Lower lobe of right lung (tissue), 2 donors: ENCODE measurements at regions not wholly inside any gene's neighbourhood (a gene's known extent, or its start where the extent isn't known, plus 50 kb on each side); places are given as distances from the start of the nearest gene placed in this dataset.

Experiments
- ATAC-seq, 2 donors: fragments of 200-7000 bp; cut with Tn5 transposase; one replicate each; pipeline ENCODE4 v1.9.1; 2020 to 2022; ENCODE audit warnings: mild to moderate bottlenecking in 2 of 2, moderate library complexity in 2 of 2
- DNase-seq: peaks from one replicate; pipeline ENCODE4 v3.0.0-alpha.2; 2020
- H3K27ac ChIP-seq: fragments of 200-600 bp; one replicate; pipeline ENCODE4 v1.8.0; 2022
- H3K27me3 ChIP-seq: fragments of 200-600 bp; one replicate; pipeline ENCODE4 v1.8.0; 2022; ENCODE audit warnings: low read depth
- H3K36me3 ChIP-seq: fragments of 200-600 bp; one replicate; pipeline ENCODE4 v1.8.0; 2022; ENCODE audit warnings: mild to moderate bottlenecking
- H3K4me1 ChIP-seq: fragments of 200-600 bp; one replicate; pipeline ENCODE4 v1.8.0; 2022
- H3K4me3 ChIP-seq: fragments of 200-600 bp; one replicate; pipeline ENCODE4 v1.8.0; 2022; ENCODE audit warnings: mild to moderate bottlenecking
- H3K9me3 ChIP-seq: fragments of 200-600 bp; one replicate; pipeline ENCODE4 v1.8.0; 2022
- CTCF ChIP-seq: fragments of 200-600 bp; IDR thresholded peaks from one replicate; pipeline ENCODE4 v1.8.0; 2022; ENCODE audit warnings: antibody characterized with exemption, mild to moderate bottlenecking
- intact Hi-C: fragments of 100-400 bp; cut with DNase I; formaldehyde crosslinking; loops from one replicate; pipeline ENCODE4 v1.11.0; 2022
- donor health status: DM: no; HTN: yes; CAD: no; lungs with severe emphysema.

DNA sequence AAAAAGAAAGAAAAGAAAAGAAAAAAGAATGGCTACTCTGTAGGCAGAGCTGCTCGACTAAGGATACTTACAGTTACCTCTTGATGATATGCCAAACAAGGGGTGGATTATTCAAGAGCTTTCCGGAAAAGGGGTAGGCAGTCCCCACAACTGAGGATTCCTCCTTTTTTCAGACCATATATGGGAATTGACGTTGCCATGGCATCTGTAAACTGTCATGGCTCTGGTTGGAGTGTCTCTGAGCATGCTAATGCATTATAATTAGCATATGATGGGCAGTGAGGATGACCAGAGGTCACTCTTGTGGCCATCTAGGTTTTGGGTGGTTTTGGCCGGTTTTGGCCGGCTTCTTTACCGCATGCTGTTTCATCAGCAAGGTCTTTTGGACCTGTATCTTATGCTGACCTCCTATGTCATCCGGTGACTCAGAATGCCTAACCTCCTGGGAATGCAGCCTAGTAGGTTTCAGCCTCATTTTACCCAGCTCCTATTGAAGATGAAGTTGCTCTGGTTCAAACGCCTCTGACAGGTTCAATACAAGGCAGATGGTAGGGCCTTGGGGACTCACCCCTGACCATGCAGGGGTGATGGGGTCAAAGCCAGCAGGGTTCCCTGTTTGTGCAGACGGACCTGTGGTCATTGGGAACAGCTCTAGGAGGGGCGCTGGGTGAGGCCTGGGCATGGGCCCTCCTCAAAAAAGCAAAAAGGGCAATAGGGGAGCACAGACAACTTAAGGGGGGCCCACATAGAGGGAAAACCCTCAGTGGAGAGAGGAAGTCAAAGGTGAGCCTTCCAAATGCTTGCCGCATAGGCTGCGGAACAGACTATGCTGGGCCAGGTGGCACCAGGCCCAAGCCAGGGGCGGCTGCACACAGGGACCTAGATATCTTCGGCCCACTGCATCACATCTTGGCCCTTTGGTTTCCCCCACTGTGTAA, 251.2 kb upstream of the RAB6C start:
- intact Hi-C loops: no loop called here
- TF ChIP-seq CTCF: no peak
- H3K9me3 ChIP-seq: no peaks in the 10 kb centered on the region
- H3K27me3 ChIP-seq: no peaks in the 10 kb centered on the region
- DNase-seq: no peak
- no peak overlapping the region for H3K4me3 ChIP-seq
- no peak for ATAC-seq
- H3K4me1 ChIP-seq: no peaks in the 10 kb centered on the region
- H3K27ac ChIP-seq: no peak overlapping the region
- H3K36me3 ChIP-seq: no peaks in the 10 kb centered on the region

GRCh38 chr2:129729011-129729410, 250.5 kb upstream of the RAB6C start:
- no peak for TF ChIP-seq CTCF
- H3K36me3 ChIP-seq: no peaks in the 10 kb centered on the region
- no peaks in the 10 kb centered on the region for H3K27me3 ChIP-seq
- DNase-seq: no peak
- H3K9me3 ChIP-seq: no peaks in the 10 kb centered on the region
- no peak overlapping the region for H3K4me3 ChIP-seq
- no peak for ATAC-seq
- intact Hi-C loops: no loop called here
- H3K4me1 ChIP-seq: no peaks in the 10 kb centered on the region
- no peak overlapping the region for H3K27ac ChIP-seq

GRCh38 chr2:129729646-129730045, 249.8 kb upstream of the RAB6C start:
- no peak for TF ChIP-seq CTCF
- H3K9me3 ChIP-seq: no peaks in the 10 kb centered on the region
- no peak for ATAC-seq

DNA sequence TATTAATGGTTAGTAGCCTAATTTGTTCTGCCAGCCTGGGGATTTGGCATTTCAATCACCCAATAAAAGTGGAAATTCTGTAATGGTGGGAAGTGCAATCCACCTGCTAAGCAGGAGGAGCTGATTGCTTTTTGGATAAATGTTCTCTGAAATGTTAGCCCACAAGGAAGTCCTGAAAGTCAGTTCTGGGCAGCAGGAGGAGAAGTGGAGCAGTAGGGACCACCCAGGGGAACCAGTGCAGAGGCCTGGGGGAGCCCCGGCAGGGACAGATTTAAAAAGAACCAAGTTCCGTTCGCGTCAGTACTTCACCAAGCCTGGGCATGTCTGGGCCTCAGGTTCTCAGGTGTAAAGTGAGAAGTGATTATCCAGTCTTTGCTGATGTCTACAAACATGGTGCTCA, 248.5 kb upstream of the RAB6C start:
- Histone ChIP-seq H3K27ac (no peak overlapping the region), H3K9me3 (no peaks in the 10 kb centered on the region), H3K4me1 (no peaks in the 10 kb centered on the region), H3K27me3 (no peaks in the 10 kb centered on the region), H3K36me3 (no peaks in the 10 kb centered on the region), H3K4me3 (no peak overlapping the region)
- DNase-seq: no peak
- ATAC-seq: no peak
- TF ChIP-seq CTCF: no peak
- intact Hi-C loops: no loop called here

More at GRCh38 chr2:129729646-129730045, 249.8 kb upstream of the RAB6C start:
- Histone ChIP-seq H3K27me3 (no peaks in the 10 kb centered on the region), H3K4me1 (no peaks in the 10 kb centered on the region), H3K36me3 (no peaks in the 10 kb centered on the region), H3K27ac (no peak overlapping the region), H3K4me3 (no peak overlapping the region)
- intact Hi-C loops: no loop called here
- DNase-seq: no peak

DNA sequence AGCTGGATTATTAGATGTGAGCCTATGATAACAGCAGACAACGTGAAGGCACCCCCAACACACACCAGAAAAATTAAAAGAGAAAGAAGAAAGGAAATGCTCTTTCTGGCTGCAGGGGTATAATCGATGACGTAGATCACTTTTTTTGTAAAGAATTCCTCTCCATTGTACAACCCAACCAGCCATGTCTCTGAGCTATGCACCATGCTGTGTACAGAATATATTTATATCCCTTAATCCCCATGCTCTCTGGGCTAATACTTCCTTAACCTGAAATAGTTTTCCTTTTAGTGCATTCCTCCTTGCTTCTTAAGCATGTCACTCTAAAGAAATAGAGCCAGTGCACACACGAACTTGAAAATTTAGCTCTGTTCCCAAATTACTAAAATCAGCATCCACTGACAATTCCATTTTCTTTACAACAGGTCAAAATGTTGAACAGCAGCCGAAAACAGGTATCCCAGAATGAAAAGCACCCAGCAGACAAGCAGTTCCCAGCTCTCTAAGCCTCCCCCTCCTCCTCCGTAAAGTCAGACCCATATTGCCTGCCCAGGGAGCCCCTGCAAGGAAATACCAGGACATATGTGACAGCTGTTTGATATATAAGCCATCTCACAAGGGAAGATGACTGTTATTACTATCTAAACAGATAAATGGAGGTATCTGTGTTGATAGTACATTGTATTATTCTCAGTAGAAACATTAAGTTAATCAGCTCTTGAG, 247.4 kb upstream of the RAB6C start:
- Histone ChIP-seq H3K4me3 (no peak overlapping the region), H3K36me3 (no peaks in the 10 kb centered on the region), H3K4me1 (no peaks in the 10 kb centered on the region), H3K27ac (no peak overlapping the region), H3K27me3 (no peaks in the 10 kb centered on the region), H3K9me3 (no peaks in the 10 kb centered on the region)
- DNase-seq: no peak
- intact Hi-C loops: no loop called here
- ATAC-seq: no peak
- TF ChIP-seq CTCF: no peak
